Left lobe of liver (tissue), 2 donors: ENCODE measurements at regions not wholly inside any gene's neighbourhood (a gene's known extent, or its start where the extent isn't known, plus 50 kb on each side); places are given as distances from the start of the nearest gene placed in this dataset.
"Not testable (repeated sequence)": the region's sequence is repeated elsewhere in the genome, so short reads cannot be mapped to it uniquely, and the experiment has no call there.

Experiments used
- ATAC-seq: fragments of 200-7000 bp; cut with Tn5 transposase; one replicate; pipeline ENCODE4 v1.9.1; 2020; ENCODE audit warnings: mild to moderate bottlenecking, moderate library complexity
- DNase-seq: peaks from one replicate; pipeline ENCODE4 v3.0.0-alpha.2; 2020; ENCODE audit warnings: low spot score
- donor health status: DM: no; HTN: no; CAD: no; lungs with moderate emphysema.
- donor health status: DM: no; HTN: yes; CAD: no.

- no peak for DNase-seq
- no peak for ATAC-seq
These were observed 118.7 kb upstream of the PTPRG start for GRCh38 chr3:61442696-61443095.

GRCh38 chr3:61443886-61444285 is 117.5 kb upstream of the PTPRG start:
- ATAC-seq, result no peak
- DNase-seq, result no peak

- DNase-seq, result no peak
- no peak for ATAC-seq
These were observed 116.6 kb upstream of the PTPRG start for GRCh38 chr3:61444782-61445181.

DNA sequence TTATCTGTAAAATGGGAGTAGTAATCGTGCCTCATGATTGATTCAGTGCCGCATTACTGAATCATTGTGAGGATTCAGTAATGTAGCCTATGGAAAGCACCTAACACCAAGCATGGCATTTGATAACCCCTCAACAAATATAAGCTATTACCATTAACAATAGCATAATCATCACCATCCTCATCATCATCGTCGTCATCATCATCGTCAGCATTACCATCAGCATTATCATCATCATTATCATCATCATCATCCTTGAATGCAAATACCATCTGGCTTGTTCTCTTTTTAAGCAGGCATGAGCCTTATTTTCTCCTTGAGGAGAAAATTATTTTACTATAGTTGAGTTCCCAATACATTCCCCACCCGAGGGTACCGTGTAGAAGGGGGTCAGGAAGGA is 115.4 kb upstream of the PTPRG start:
- DNase-seq (no peak), ATAC-seq (no peak)

DNA sequence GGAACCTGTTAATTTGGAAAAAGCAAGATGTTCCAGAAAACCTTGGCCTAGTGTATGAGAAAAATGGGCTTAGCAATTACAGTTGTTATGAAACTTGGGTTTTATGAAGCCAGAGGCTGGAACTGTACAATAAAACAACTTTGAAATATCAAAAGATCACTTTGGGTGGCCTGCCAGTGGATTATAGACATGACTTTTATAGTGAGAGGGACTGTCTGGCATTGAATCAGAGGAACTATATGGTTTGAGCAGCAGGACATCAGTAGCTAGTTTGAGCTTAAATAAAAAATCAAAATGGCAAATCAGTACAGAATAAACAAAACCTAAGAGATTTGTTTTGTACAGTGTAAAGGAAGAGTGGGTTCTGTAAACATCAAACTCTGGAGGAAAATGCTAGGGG is 115.0 kb upstream of the PTPRG start:
- ATAC-seq (no peak), DNase-seq (no peak)

DNA sequence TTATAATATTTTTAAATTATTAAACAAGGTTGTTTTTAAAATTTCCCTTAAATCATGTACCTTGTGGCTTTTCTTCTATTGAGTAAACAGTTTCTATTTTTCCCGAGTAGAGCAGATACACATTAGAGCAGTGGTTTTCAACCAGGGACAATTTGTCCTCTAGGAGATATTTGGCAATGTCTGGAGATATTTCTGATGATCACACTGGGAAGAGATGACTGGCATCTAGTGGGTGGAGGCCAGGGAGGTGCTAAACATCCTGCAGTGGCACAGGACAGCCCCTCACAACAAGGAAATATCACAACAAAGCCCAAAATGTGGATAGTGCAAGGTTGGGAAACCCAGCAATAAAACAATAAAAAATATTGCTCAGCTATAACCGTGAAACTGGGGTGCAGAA is 113.0 kb upstream of the PTPRG start:
- DNase-seq (no peak), ATAC-seq (no peak)

GRCh38 chr3:61449327-61450040 is 111.9 kb upstream of the PTPRG start:
- ATAC-seq, result no peak
- DNase-seq, result no peak

- no peak for ATAC-seq
- no peak for DNase-seq
These were observed 110.5 kb upstream of the PTPRG start for GRCh38 chr3:61450866-61451265.

DNA sequence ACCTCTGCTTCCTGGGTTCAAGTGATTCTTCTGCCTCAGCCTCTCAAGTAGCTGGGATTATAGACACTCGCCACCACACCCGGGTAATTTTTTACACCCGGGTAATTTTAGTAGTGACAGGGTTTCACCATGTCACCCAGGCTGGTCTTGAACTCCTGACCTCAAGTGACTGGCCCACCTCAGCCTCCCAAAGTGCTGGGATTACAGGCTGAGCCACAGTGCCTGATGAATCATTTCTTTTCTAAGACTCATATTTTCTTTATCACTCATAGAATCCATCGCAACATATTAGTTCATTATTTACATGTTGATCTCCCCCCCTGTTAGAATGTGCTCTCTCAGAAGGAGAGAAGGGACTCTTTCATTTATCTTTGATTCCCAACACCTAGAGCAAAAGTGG is 109.5 kb upstream of the PTPRG start:
- no peak for DNase-seq
- ATAC-seq, result no peak

GRCh38 chr3:61452535-61453090 is 108.8 kb upstream of the PTPRG start:
- no peak for DNase-seq
- no peak for ATAC-seq

DNA sequence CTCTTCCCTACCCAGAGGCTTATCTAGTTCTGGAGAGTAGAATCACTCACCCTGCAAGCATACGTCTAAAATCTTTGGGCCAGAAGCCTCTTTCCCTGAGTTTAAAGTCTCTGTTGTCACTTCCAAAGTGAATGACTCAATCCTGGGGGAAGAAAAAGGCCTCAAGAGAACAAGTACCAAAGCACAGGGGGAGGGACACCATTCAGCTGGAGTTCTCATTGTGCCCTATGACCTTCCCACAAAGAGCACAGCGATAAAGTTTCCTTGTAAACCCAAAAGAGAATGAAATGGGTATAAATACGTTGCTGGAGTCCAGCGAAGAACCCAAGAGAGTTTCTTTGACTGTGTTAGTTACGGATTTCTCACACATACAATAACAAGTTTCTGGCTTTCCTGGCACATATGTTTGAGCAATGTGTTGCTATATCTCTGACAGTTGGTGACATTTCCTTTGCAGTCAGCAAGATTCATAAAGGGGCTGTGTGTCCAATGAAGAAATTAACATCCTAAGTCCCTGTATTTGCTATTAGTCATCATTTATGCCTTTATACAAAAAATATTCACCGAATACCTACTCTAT is 107.3 kb upstream of the PTPRG start:
- ATAC-seq, result no peak

GRCh38 chr3:61454801-61455200 is 106.6 kb upstream of the PTPRG start:
- no peak for ATAC-seq
- no peak for DNase-seq

More for the DNA sequence above, 107.3 kb upstream of the PTPRG start:
- DNase-seq, result no peak

- ATAC-seq, result no peak
- no peak for DNase-seq
These were observed 100.7 kb upstream of the PTPRG start for GRCh38 chr3:61460636-61461035.

DNA sequence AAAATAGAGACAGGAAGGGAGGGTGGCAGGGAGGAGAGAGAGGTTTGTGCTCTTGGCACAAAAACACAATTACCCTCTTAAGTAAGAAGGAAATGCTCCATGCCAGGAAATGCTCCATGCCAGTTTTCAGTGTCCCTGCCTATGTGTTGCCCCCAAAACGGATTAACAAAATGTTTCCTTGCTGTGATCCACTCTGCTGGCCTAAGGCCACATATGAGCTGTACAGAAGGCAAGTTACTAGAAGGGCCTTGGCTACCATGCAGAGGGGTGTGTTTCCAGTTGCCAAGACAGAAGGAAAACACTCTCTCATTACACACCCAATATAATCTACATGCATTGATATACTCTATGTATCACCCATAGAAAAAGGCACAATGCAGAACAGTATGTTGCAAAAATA is 98.2 kb upstream of the PTPRG start:
- ATAC-seq (no peak), DNase-seq (no peak)

DNA sequence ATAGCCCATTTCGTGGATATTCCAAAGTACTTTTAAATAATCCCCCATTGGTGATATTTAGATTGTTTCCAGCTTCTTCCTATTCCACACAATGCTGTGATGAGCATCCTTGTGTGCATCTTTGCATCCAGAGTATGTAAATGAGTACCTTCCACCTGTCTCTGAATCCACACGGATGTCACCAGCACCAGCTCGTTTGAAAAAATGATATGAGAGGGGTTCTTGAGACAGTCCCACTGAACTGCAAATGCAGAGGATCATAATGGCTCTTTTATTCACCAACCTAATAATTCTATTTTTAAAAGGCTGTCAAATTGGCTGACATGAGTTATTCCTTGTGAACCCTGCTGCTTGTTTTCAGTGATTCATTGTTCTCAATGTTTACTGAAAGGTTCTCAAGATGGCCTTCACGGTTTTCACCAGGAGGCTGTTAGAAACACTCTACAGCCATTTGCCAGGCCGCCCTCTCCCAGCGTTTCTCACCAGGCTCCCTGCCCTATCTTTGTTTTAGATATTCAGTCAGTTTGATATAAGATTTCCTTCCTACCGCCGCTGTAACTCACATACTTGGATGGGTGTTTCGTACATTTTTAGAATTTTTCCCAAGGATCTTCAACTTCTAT is 96.7 kb upstream of the PTPRG start:
- ATAC-seq (no peak), DNase-seq (no peak)

- ATAC-seq, result no peak
- DNase-seq, result no peak
These were observed 95.0 kb upstream of the PTPRG start for GRCh38 chr3:61466357-61466756.

DNA sequence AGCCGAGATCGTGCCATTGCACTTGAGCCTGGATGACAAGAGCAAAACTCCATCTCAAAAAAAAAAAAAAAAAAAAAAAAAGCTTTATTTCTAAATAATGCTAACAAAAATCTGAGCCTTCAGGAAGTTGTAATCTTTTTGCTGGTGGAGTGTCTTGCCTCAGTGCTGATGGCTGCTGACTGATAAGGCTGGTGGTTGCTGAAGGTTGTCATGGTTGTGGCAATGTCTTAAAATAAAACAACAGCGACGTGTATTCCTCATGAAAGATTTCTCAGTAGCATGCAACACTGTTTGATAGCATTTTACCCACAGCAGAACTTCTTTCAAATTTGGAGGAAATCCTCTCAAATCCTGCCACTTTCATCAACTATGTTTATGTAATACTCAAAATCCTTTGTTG is 77.4 kb upstream of the PTPRG start:
- ATAC-seq (no peak), DNase-seq (no peak)

DNA sequence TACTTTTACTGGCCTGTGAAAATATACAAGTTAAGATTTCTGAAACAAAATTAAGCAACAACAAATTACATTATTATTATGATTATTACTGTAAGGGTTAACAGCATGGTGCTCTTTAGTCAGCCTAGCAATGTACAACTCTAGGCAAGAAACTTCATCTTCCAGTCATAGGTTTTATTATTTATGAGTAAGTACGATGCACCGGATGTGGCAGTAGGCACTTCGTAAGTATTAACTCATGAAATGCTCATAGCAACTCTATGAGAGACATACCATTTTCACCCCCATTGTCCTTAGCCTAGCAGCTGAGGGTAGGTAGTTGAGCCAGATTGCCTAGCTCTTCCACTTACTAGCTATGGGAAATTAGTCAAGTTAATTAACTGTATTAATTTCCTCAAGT is 68.0 kb upstream of the PTPRG start:
- DNase-seq, result no peak
- no peak for ATAC-seq

DNA sequence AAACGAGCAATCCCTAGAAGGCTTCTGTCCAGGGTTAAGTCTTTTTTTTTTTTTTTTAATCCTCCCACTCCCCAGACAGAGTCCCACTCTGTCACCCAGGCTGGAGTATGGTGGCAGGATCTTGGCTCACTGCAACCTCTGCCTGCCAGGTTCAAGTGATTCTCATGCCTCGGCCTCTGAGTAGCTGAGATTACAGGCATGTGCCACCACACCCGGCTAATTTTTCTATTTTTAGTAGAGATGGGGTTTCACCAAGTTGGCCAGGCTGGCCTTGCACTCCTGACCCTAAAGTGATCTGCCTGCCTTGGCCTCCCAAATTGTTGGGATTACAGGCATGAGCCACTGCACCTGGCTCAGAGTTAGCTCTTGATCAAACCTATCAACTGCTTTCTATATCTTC is 67.1 kb upstream of the PTPRG start:
- not testable (repeated sequence) for DNase-seq, ATAC-seq

DNA sequence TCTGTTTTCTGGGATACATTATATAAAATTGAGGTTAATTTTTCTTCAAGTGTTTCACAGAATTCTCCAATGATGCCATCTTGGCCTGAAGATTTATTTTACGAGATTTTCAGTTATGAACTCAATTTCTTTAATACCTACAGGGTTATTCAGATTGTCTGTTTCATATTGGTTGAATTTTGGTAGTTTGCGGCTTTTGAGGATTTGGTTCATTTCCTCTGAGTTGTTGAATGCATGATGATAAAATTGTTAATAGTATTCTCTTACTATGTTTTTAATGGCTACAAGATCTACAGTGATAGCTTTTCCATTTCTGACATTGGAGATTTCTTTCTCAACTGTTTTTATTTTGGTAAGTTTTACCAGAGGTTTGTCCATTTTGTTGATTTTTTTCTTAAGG is 63.9 kb upstream of the PTPRG start:
- no peak for ATAC-seq
- no peak for DNase-seq

GRCh38 chr3:61505197-61505596 is 56.2 kb upstream of the PTPRG start:
- no peak for ATAC-seq

GRCh38 chr3:61507946-61508345 is 53.4 kb upstream of the PTPRG start:
- no peak for ATAC-seq
- DNase-seq, result no peak

More at GRCh38 chr3:61505197-61505596, 56.2 kb upstream of the PTPRG start:
- DNase-seq, result no peak
